ENCODE measurements at regions not wholly inside any gene's neighbourhood (a gene's known extent, or its start where the extent isn't known, plus 50 kb on each side); places are given as distances from the start of the nearest gene placed in this dataset.

DNA sequence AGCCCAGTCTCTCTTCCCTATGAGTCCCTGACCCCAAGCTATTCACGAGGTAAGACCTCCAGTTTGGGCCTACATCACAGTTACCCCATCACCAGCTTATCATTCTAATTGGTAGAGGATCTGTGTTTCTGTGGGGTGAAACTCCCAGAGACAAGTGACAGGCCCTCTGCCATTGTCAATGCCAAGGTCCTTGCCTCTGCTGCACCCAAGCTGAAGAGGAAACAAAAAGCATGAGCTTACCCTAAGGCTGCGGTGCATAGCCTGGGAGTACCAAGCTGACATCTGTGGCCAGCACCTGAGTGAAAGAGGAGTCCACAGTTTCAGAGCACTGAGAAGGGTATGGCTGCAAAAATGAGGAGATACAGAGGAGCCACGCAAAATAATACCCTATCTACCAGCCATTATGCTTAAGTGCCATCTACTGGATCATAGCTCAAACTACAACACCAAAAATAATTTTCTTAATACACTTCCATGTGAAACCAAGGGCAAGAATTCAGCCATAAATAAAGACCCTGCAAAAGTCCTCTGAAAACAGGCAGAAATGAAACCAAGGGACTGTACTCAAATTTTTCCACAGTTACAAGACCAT, 62.3 kb upstream of the ANO5 start:
- Mint-ChIP-seq H3K4me3 (no peak overlapping the region), H3K27ac (no peak overlapping the region), H3K9me3 (peaks cover 4 to 16% (median 5%) of the 10 kb centered on the region in 7 donors), H3K27me3 (ENCODE audit: low read depth in 3 of 3) (peaks cover 2 to 7% (median 5%) of the 10 kb centered on the region in 3 donors), H3K36me3 (no peaks in the 10 kb centered on the region), H3K4me1 (no peaks in the 10 kb centered on the region)
- Histone ChIP-seq H3K9ac (ENCODE audit: insufficient read depth, low read length, poor library complexity, severe bottlenecking) (no peak overlapping the region), H3K79me2 (ENCODE audit: insufficient read depth, low read length) (no peaks in the 10 kb centered on the region), H3K4me3 (replicated peaks in 1 of 3; ENCODE audit: low read depth in 2 of 3, low read length in 3 of 3) (no peak overlapping the region), H3K27ac (ENCODE audit: low read depth in 1 of 2, low read length in 2 of 2) (no peak overlapping the region), H4K20me1 (ENCODE audit: insufficient read depth, low read length) (no peaks in the 10 kb centered on the region), H3K27me3 (ENCODE audit: control insufficient read depth in 2 of 2, insufficient read depth in 2 of 2, low read length in 2 of 2) (peaks cover 0 to 2% of the 10 kb centered on the region in 2 donors), H2AFZ (ENCODE audit: insufficient read depth, low read depth, low read length, poor library complexity, severe bottlenecking) (no peak overlapping the region), H3K36me3 (replicated peaks in 1 of 2; ENCODE audit: control insufficient read depth in 1 of 2, insufficient read depth in 2 of 2, low read length in 2 of 2) (no peaks in the 10 kb centered on the region), H3K4me1 (ENCODE audit: control insufficient read depth in 1 of 2, insufficient read depth in 2 of 2, low read length in 2 of 2) (no peaks in the 10 kb centered on the region), H3K9me3 (replicated peaks in 1 of 2; ENCODE audit: control insufficient read depth in 1 of 2, insufficient read depth in 1 of 2, low read length in 2 of 2) (peaks cover 0 to 5% of the 10 kb centered on the region in 2 donors), H3K4me2 (replicated peaks; ENCODE audit: extremely low read depth, low read length, poor library complexity, severe bottlenecking) (no peak overlapping the region)
- TF ChIP-seq, protein P1, sequence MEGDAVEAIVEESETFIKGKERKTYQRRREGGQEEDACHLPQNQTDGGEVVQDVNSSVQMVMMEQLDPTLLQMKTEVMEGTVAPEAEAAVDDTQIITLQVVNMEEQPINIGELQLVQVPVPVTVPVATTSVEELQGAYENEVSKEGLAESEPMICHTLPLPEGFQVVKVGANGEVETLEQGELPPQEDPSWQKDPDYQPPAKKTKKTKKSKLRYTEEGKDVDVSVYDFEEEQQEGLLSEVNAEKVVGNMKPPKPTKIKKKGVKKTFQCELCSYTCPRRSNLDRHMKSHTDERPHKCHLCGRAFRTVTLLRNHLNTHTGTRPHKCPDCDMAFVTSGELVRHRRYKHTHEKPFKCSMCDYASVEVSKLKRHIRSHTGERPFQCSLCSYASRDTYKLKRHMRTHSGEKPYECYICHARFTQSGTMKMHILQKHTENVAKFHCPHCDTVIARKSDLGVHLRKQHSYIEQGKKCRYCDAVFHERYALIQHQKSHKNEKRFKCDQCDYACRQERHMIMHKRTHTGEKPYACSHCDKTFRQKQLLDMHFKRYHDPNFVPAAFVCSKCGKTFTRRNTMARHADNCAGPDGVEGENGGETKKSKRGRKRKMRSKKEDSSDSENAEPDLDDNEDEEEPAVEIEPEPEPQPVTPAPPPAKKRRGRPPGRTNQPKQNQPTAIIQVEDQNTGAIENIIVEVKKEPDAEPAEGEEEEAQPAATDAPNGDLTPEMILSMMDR (IDR thresholded peaks at IDR 0.05), result peak; percentile 62
- 0% methylated on average over 1 of the region's 3 CpGs for WGBS (ENCODE audit: insufficient coverage)
- DNase-seq, result no peak
- intact Hi-C loops (cut with micrococcal nuclease), result loop anchor here in 1 of 2 donors (5.0 kb wide), 1 partner anchor 1483 kb away; no protein-coding TSS in a partner anchor

DNA sequence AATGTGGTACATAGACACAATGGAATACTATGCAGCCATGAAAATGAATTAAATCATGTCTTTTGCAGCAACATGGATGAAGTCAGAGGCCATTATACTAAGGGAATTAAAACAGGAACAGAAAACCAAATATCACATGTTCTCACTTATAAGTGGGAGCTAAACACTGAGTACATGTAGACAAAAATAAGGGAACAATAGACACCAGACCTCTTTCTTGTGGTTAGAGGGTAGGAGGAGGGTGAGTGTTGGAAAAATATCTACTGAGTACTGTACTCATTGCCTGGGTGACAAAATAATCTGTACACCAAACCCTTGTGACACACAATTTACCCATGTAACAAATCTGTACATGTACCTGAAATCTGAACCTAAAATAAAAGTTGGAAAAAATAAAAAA, 59.1 kb upstream of the ANO5 start:
- Mint-ChIP-seq H3K9me3 (peaks cover 0 to 3% (median 2%) of the 10 kb centered on the region in 7 donors), H3K4me3 (no peak overlapping the region), H3K27ac (no peak overlapping the region), H3K4me1 (no peaks in the 10 kb centered on the region), H3K36me3 (no peaks in the 10 kb centered on the region), H3K27me3 (ENCODE audit: low read depth in 3 of 3) (peaks cover 2 to 9% (median 9%) of the 10 kb centered on the region in 3 donors)
- Histone ChIP-seq H3K79me2 (ENCODE audit: insufficient read depth, low read length) (no peaks in the 10 kb centered on the region), H3K27me3 (ENCODE audit: control insufficient read depth in 2 of 2, insufficient read depth in 2 of 2, low read length in 2 of 2) (peaks cover 0 to 4% of the 10 kb centered on the region in 2 donors), H3K36me3 (replicated peaks in 1 of 2; ENCODE audit: control insufficient read depth in 1 of 2, insufficient read depth in 2 of 2, low read length in 2 of 2) (no peaks in the 10 kb centered on the region), H2AFZ (ENCODE audit: insufficient read depth, low read depth, low read length, poor library complexity, severe bottlenecking) (no peak overlapping the region), H3K4me3 (replicated peaks in 1 of 3; ENCODE audit: low read depth in 2 of 3, low read length in 3 of 3) (no peak overlapping the region), H4K20me1 (ENCODE audit: insufficient read depth, low read length) (no peaks in the 10 kb centered on the region), H3K4me1 (ENCODE audit: control insufficient read depth in 1 of 2, insufficient read depth in 2 of 2, low read length in 2 of 2) (no peaks in the 10 kb centered on the region), H3K27ac (ENCODE audit: low read depth in 1 of 2, low read length in 2 of 2) (no peak overlapping the region), H3K9ac (ENCODE audit: insufficient read depth, low read length, poor library complexity, severe bottlenecking) (no peak overlapping the region), H3K4me2 (replicated peaks; ENCODE audit: extremely low read depth, low read length, poor library complexity, severe bottlenecking) (no peak overlapping the region), H3K9me3 (replicated peaks in 1 of 2; ENCODE audit: control insufficient read depth in 1 of 2, insufficient read depth in 1 of 2, low read length in 2 of 2) (no peaks in the 10 kb centered on the region)
- TF ChIP-seq, protein P1 (IDR thresholded peaks at IDR 0.05), result no peak
- intact Hi-C loops (cut with micrococcal nuclease), result loop anchor here in 1 of 2 donors (5.0 kb wide), 1 partner anchor 1486 kb away; no protein-coding TSS in a partner anchor
- DNase-seq, result no peak

Data from CD14-positive monocyte (primary cell).